ENCODE measurements at regions not wholly inside any gene's neighbourhood (a gene's known extent, or its start where the extent isn't known, plus 50 kb on each side); places are given as distances from the start of the nearest gene placed in this dataset.

- Mint-ChIP-seq H3K4me3 (no peak overlapping the region), H3K4me1 (no peaks in the 10 kb centered on the region), H3K9me3 (no peaks in the 10 kb centered on the region), H3K27me3 (no peaks in the 10 kb centered on the region), H3K36me3 (no peaks in the 10 kb centered on the region), H3K27ac (no peak overlapping the region)
- no peak for DNase-seq
These were observed 1773.4 kb upstream of the MIR17HG start for GRCh38 chr13:89574077-89574476.

- DNase-seq = no peak
- Mint-ChIP-seq H3K27me3 (no peaks in the 10 kb centered on the region), H3K27ac (no peak overlapping the region), H3K36me3 (no peaks in the 10 kb centered on the region), H3K4me1 (no peaks in the 10 kb centered on the region), H3K4me3 (no peak overlapping the region), H3K9me3 (no peaks in the 10 kb centered on the region)
These were observed 1770.2 kb upstream of the MIR17HG start for GRCh38 chr13:89577301-89577700.

- Mint-ChIP-seq H3K36me3 (no peaks in the 10 kb centered on the region), H3K4me1 (no peaks in the 10 kb centered on the region), H3K27me3 (no peaks in the 10 kb centered on the region), H3K9me3 (peaks cover 2% of the 10 kb centered on the region), H3K4me3 (no peak overlapping the region), H3K27ac (no peak overlapping the region)
- DNase-seq = no peak
These were observed 1763.3 kb upstream of the MIR17HG start for GRCh38 chr13:89584058-89584620.

- H3K9me3 Mint-ChIP-seq = peaks cover 3% of the 10 kb centered on the region
- no peak overlapping the region for H3K27ac Mint-ChIP-seq
- no peaks in the 10 kb centered on the region for H3K27me3 Mint-ChIP-seq
- no peaks in the 10 kb centered on the region for H3K36me3 Mint-ChIP-seq
- DNase-seq = no peak
- H3K4me1 Mint-ChIP-seq = no peaks in the 10 kb centered on the region
- H3K4me3 Mint-ChIP-seq = no peak overlapping the region
These were observed 1744.8 kb upstream of the MIR17HG start for GRCh38 chr13:89602655-89603054.

GRCh38 chr13:89603187-89603586 is 1744.3 kb upstream of the MIR17HG start:
- H3K4me1 Mint-ChIP-seq = no peaks in the 10 kb centered on the region

GRCh38 chr13:89609318-89609717 is 1738.2 kb upstream of the MIR17HG start:
- H3K4me3 Mint-ChIP-seq = no peak overlapping the region
- no peaks in the 10 kb centered on the region for H3K4me1 Mint-ChIP-seq
- H3K27ac Mint-ChIP-seq = no peak overlapping the region
- H3K9me3 Mint-ChIP-seq = peaks cover 10% of the 10 kb centered on the region
- DNase-seq = no peak
- H3K36me3 Mint-ChIP-seq = no peaks in the 10 kb centered on the region
- H3K27me3 Mint-ChIP-seq = no peaks in the 10 kb centered on the region

More at GRCh38 chr13:89603187-89603586, 1744.3 kb upstream of the MIR17HG start:
- Mint-ChIP-seq H3K9me3 (peaks cover 3% of the 10 kb centered on the region), H3K27me3 (no peaks in the 10 kb centered on the region), H3K4me3 (no peak overlapping the region), H3K36me3 (no peaks in the 10 kb centered on the region), H3K27ac (no peak overlapping the region)
- DNase-seq = no peak

- Mint-ChIP-seq H3K36me3 (no peaks in the 10 kb centered on the region), H3K9me3 (peaks cover 10% of the 10 kb centered on the region), H3K27ac (no peak overlapping the region), H3K4me3 (no peak overlapping the region), H3K27me3 (no peaks in the 10 kb centered on the region), H3K4me1 (no peaks in the 10 kb centered on the region)
- no peak for DNase-seq
These were observed 1737.2 kb upstream of the MIR17HG start for GRCh38 chr13:89610331-89610730.

- H3K4me3 Mint-ChIP-seq = no peak overlapping the region
- no peak overlapping the region for H3K27ac Mint-ChIP-seq
- no peaks in the 10 kb centered on the region for H3K27me3 Mint-ChIP-seq
- H3K4me1 Mint-ChIP-seq = no peaks in the 10 kb centered on the region
- no peaks in the 10 kb centered on the region for H3K36me3 Mint-ChIP-seq
- DNase-seq = no peak
- H3K9me3 Mint-ChIP-seq = peaks cover 10% of the 10 kb centered on the region
These were observed 1736.6 kb upstream of the MIR17HG start for GRCh38 chr13:89610881-89611280.

GRCh38 chr13:89627996-89628395 is 1719.5 kb upstream of the MIR17HG start:
- Mint-ChIP-seq H3K27me3 (no peaks in the 10 kb centered on the region), H3K9me3 (peaks cover 4% of the 10 kb centered on the region), H3K4me1 (no peaks in the 10 kb centered on the region), H3K27ac (no peak overlapping the region), H3K4me3 (no peak overlapping the region), H3K36me3 (no peaks in the 10 kb centered on the region)
- DNase-seq = no peak

GRCh38 chr13:89628567-89628966 is 1718.9 kb upstream of the MIR17HG start:
- Mint-ChIP-seq H3K27ac (no peak overlapping the region), H3K36me3 (no peaks in the 10 kb centered on the region), H3K4me1 (no peaks in the 10 kb centered on the region), H3K9me3 (peaks cover 4% of the 10 kb centered on the region), H3K4me3 (no peak overlapping the region), H3K27me3 (no peaks in the 10 kb centered on the region)
- no peak for DNase-seq

GRCh38 chr13:89650226-89650625 is 1697.3 kb upstream of the MIR17HG start:
- Mint-ChIP-seq H3K9me3 (peaks cover 10% of the 10 kb centered on the region), H3K27ac (no peak overlapping the region), H3K4me3 (no peak overlapping the region), H3K27me3 (no peaks in the 10 kb centered on the region), H3K4me1 (no peaks in the 10 kb centered on the region), H3K36me3 (no peaks in the 10 kb centered on the region)
- no peak for DNase-seq

GRCh38 chr13:89660752-89661151 is 1686.7 kb upstream of the MIR17HG start:
- H3K4me3 Mint-ChIP-seq = no peak overlapping the region
- no peaks in the 10 kb centered on the region for H3K36me3 Mint-ChIP-seq
- peaks cover 9% of the 10 kb centered on the region for H3K9me3 Mint-ChIP-seq
- no peak for DNase-seq
- no peaks in the 10 kb centered on the region for H3K4me1 Mint-ChIP-seq
- H3K27ac Mint-ChIP-seq = no peak overlapping the region
- H3K27me3 Mint-ChIP-seq = no peaks in the 10 kb centered on the region

GRCh38 chr13:89673789-89674311 is 1673.6 kb upstream of the MIR17HG start:
- peaks cover 2% of the 10 kb centered on the region for H3K9me3 Mint-ChIP-seq
- H3K4me1 Mint-ChIP-seq = no peaks in the 10 kb centered on the region
- no peak overlapping the region for H3K4me3 Mint-ChIP-seq
- no peak overlapping the region for H3K27ac Mint-ChIP-seq
- DNase-seq = no peak
- no peaks in the 10 kb centered on the region for H3K36me3 Mint-ChIP-seq
- no peaks in the 10 kb centered on the region for H3K27me3 Mint-ChIP-seq

GRCh38 chr13:89678466-89679121 is 1668.9 kb upstream of the MIR17HG start:
- no peaks in the 10 kb centered on the region for H3K36me3 Mint-ChIP-seq
- no peaks in the 10 kb centered on the region for H3K4me1 Mint-ChIP-seq
- H3K27ac Mint-ChIP-seq = no peak overlapping the region
- DNase-seq = no peak
- no peak overlapping the region for H3K4me3 Mint-ChIP-seq
- H3K9me3 Mint-ChIP-seq = peaks cover 3% of the 10 kb centered on the region
- H3K27me3 Mint-ChIP-seq = no peaks in the 10 kb centered on the region

- no peaks in the 10 kb centered on the region for H3K4me1 Mint-ChIP-seq
These were observed 1662.6 kb upstream of the MIR17HG start for GRCh38 chr13:89684896-89685295.

GRCh38 chr13:89686171-89686570 is 1661.3 kb upstream of the MIR17HG start:
- Mint-ChIP-seq H3K27me3 (no peaks in the 10 kb centered on the region), H3K4me1 (no peaks in the 10 kb centered on the region), H3K36me3 (no peaks in the 10 kb centered on the region), H3K4me3 (no peak overlapping the region), H3K27ac (no peak overlapping the region), H3K9me3 (peaks cover 4% of the 10 kb centered on the region)
- no peak for DNase-seq

More at GRCh38 chr13:89684896-89685295, 1662.6 kb upstream of the MIR17HG start:
- Mint-ChIP-seq H3K36me3 (no peaks in the 10 kb centered on the region), H3K27me3 (no peaks in the 10 kb centered on the region), H3K27ac (no peak overlapping the region), H3K9me3 (peaks cover 7% of the 10 kb centered on the region), H3K4me3 (no peak overlapping the region)
- DNase-seq = no peak

All from activated naive CD8-positive, alpha-beta T cell treated with anti-CD3 and anti-CD28 coated beads for 36 hours (primary cell).